MM.1S (cell line): ENCODE measurements at regions not wholly inside any gene's neighbourhood (a gene's known extent, or its start where the extent isn't known, plus 50 kb on each side); places are given as distances from the start of the nearest gene placed in this dataset.

ENCODE experiments used
- DNase-seq: peaks from one replicate; pipeline ENCODE4 v3.0.0-alpha.2; 2015
- H2AFZ ChIP-seq: fragments of 300-600 bp; sonication (generic); 2 replicates; pipeline ENCODE4 v1.6.0; 2016; ENCODE audit warnings: antibody characterized with exemption, low read length
- H3F3A ChIP-seq: fragments of 300-600 bp; sonication (generic); 2 replicates; pipeline ENCODE4 v1.6.1; 2016; ENCODE audit warnings: mild to moderate bottlenecking, antibody characterized with exemption, low read length, moderate library complexity, mixed read lengths; ENCODE audit not compliant: insufficient read depth
- H3K27ac ChIP-seq: fragments of 300-600 bp; sonication (generic); 2 replicates; pipeline ENCODE4 v1.5.1; 2016; ENCODE audit warnings: mild to moderate bottlenecking, low read length
- H3K27me3 ChIP-seq: fragments of 300-600 bp; sonication (generic); replicated peaks from 2 replicates; pipeline ENCODE4 v1.6.0; 2016; ENCODE audit warnings: low read length; ENCODE audit not compliant: insufficient read depth
- H3K36me3 ChIP-seq: fragments of 300-600 bp; sonication (generic); replicated peaks from 2 replicates; pipeline ENCODE4 v1.6.1; 2016; ENCODE audit warnings: mild to moderate bottlenecking, low read length, mixed read lengths; ENCODE audit not compliant: insufficient read depth
- H3K4me1 ChIP-seq: fragments of 300-600 bp; sonication (generic); 2 replicates; pipeline ENCODE4 v1.6.1; 2016; ENCODE audit warnings: low read length, mixed read lengths
- H3K4me2 ChIP-seq: fragments of 300-600 bp; sonication (generic); 2 replicates; pipeline ENCODE4 v1.6.0; 2016; ENCODE audit warnings: low read depth, low read length
- H3K4me3 ChIP-seq: fragments of 300-600 bp; sonication (generic); 2 replicates; pipeline ENCODE4 v1.5.1; 2016; ENCODE audit warnings: low read length, mixed read lengths
- H3K79me2 ChIP-seq: fragments of 300-600 bp; sonication (generic); 2 replicates; pipeline ENCODE4 v1.6.1; 2016; ENCODE audit warnings: mixed run types, low read length, mixed read lengths
- H3K9ac ChIP-seq: fragments of 300-600 bp; sonication (generic); 2 replicates; pipeline ENCODE4 v1.6.1; 2016; ENCODE audit warnings: low read length, mixed read lengths
- H3K9me2 ChIP-seq: fragments of 300-600 bp; sonication (generic); replicated peaks from 2 replicates; pipeline ENCODE4 v1.6.1; 2016; ENCODE audit warnings: mild to moderate bottlenecking, low read length, mixed read lengths; ENCODE audit not compliant: insufficient read depth
- H3K9me3 ChIP-seq: fragments of 300-600 bp; sonication (generic); replicated peaks from 2 replicates; pipeline ENCODE4 v1.6.1; 2016; ENCODE audit warnings: mild to moderate bottlenecking, low read length, mixed read lengths; ENCODE audit not compliant: insufficient read depth
- H4K20me1 ChIP-seq: fragments of 300-600 bp; sonication (generic); 2 replicates; pipeline ENCODE4 v1.6.1; 2016; ENCODE audit warnings: mild to moderate bottlenecking, low read length, moderate library complexity, mixed read lengths; ENCODE audit not compliant: insufficient read depth
- EZH2 ChIP-seq: fragments of 300-600 bp; sonication (generic); optimal IDR thresholded peaks from 2 replicates; pipeline ENCODE3; 2017; ENCODE audit warnings: low read depth, mild to moderate bottlenecking, antibody characterized with exemption, low read length, mixed read lengths
- EZH2phosphoT487 ChIP-seq: fragments of 300-600 bp; sonication (generic); IDR thresholded peaks from 2 replicates; pipeline ENCODE4 v1.6.1; 2018; ENCODE audit warnings: antibody characterized with exemption, low read length
- TF ChIP-seq, protein P1 (sequence below): fragments of 300-600 bp; sonication (generic); IDR thresholded peaks from 2 replicates; pipeline ENCODE4 v1.5.1; 2016; ENCODE audit warnings: antibody characterized with exemption, low read length, mixed read lengths

- H3K79me2 ChIP-seq = no peaks in the 10 kb centered on the region
- no peak overlapping the region for H3K27ac ChIP-seq
- no peak for DNase-seq
- no peaks in the 10 kb centered on the region for H3K36me3 ChIP-seq
- H3K9me3 ChIP-seq = no peaks in the 10 kb centered on the region
- no peaks in the 10 kb centered on the region for H3K27me3 ChIP-seq
- no peaks in the 10 kb centered on the region for H3F3A ChIP-seq
- no peaks in the 10 kb centered on the region for H3K4me1 ChIP-seq
- no peaks in the 10 kb centered on the region for H4K20me1 ChIP-seq
- H3K9me2 ChIP-seq = no peaks in the 10 kb centered on the region
- H3K9ac ChIP-seq = no peak overlapping the region
- TF ChIP-seq, protein P1, sequence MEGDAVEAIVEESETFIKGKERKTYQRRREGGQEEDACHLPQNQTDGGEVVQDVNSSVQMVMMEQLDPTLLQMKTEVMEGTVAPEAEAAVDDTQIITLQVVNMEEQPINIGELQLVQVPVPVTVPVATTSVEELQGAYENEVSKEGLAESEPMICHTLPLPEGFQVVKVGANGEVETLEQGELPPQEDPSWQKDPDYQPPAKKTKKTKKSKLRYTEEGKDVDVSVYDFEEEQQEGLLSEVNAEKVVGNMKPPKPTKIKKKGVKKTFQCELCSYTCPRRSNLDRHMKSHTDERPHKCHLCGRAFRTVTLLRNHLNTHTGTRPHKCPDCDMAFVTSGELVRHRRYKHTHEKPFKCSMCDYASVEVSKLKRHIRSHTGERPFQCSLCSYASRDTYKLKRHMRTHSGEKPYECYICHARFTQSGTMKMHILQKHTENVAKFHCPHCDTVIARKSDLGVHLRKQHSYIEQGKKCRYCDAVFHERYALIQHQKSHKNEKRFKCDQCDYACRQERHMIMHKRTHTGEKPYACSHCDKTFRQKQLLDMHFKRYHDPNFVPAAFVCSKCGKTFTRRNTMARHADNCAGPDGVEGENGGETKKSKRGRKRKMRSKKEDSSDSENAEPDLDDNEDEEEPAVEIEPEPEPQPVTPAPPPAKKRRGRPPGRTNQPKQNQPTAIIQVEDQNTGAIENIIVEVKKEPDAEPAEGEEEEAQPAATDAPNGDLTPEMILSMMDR = no peak
- no peak for TF ChIP-seq EZH2
- TF ChIP-seq EZH2phosphoT487 = no peak
- H2AFZ ChIP-seq = no peak overlapping the region
- H3K4me2 ChIP-seq = no peak overlapping the region
- no peak overlapping the region for H3K4me3 ChIP-seq
Observed at GRCh38 chr18:73888565-73888964, 259.1 kb downstream of the FBXO15 start.

- Histone ChIP-seq H3K9ac (no peak overlapping the region), H3F3A (no peaks in the 10 kb centered on the region), H3K9me3 (no peaks in the 10 kb centered on the region), H3K27me3 (no peaks in the 10 kb centered on the region), H4K20me1 (no peaks in the 10 kb centered on the region), H3K27ac (no peak overlapping the region), H3K9me2 (no peaks in the 10 kb centered on the region), H2AFZ (no peak overlapping the region), H3K79me2 (no peaks in the 10 kb centered on the region), H3K4me3 (no peak overlapping the region), H3K36me3 (no peaks in the 10 kb centered on the region), H3K4me1 (no peaks in the 10 kb centered on the region), H3K4me2 (no peak overlapping the region)
- TF ChIP-seq EZH2phosphoT487 (no peak), EZH2 (no peak)
- TF ChIP-seq, protein P1 = no peak
- DNase-seq = no peak
Observed at GRCh38 chr18:73887801-73888200, 259.8 kb downstream of the FBXO15 start.

DNA sequence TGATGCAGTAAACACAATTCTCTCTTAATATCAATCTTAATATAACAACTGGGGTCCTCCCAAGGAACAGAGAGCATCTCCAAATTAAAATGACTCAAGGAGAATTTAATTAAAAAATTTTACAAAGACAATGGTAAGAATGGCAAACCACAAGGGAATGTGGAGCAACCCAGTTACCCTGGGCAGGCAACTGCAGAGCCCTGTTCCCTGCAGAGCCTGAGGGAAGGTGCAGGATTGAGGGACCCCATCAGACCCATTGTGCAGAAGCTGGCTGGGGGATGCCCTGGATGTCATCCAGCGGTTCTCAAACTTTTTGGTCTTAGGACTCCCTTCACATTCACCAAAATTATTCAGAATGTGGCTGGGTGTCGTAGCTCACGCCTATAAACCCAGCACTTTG is 262.8 kb downstream of the FBXO15 start:
- H3K79me2 ChIP-seq = no peaks in the 10 kb centered on the region
- no peaks in the 10 kb centered on the region for H3K4me1 ChIP-seq
- no peak overlapping the region for H3K9ac ChIP-seq
- no peak overlapping the region for H3K4me2 ChIP-seq
- no peaks in the 10 kb centered on the region for H3K9me3 ChIP-seq
- H4K20me1 ChIP-seq = no peaks in the 10 kb centered on the region
- H3K36me3 ChIP-seq = no peaks in the 10 kb centered on the region
- H2AFZ ChIP-seq = no peak overlapping the region
- no peak overlapping the region for H3K27ac ChIP-seq
- TF ChIP-seq, protein P1 = no peak
- no peak for TF ChIP-seq EZH2phosphoT487
- no peak for TF ChIP-seq EZH2
- no peak for DNase-seq
- no peaks in the 10 kb centered on the region for H3K9me2 ChIP-seq
- no peaks in the 10 kb centered on the region for H3K27me3 ChIP-seq
- no peaks in the 10 kb centered on the region for H3F3A ChIP-seq
- H3K4me3 ChIP-seq = no peak overlapping the region
